ENCODE measurements at regions not wholly inside any gene's neighbourhood (a gene's known extent, or its start where the extent isn't known, plus 50 kb on each side); places are given as distances from the start of the nearest gene placed in this dataset.

- TF ChIP-seq EZH2 (IDR thresholded peaks at IDR 0.05; ENCODE audit: insufficient read depth, poor library complexity, severe bottlenecking) (no peak), EZH2phosphoT487 (IDR thresholded peaks at IDR 0.05; ENCODE audit: insufficient read depth, low read depth) (no peak)
Measured at GRCh38 chr10:6748981-6749635, 169.0 kb upstream of the PRKCQ start.
